Vagina (tissue), 2 donors: ENCODE measurements at regions not wholly inside any gene's neighbourhood (a gene's known extent, or its start where the extent isn't known, plus 50 kb on each side); places are given as distances from the start of the nearest gene placed in this dataset.

Experiments used
- DNase-seq, 2 donors: peaks; one replicate each; pipeline ENCODE4 v3.0.0-alpha.2; 2017; ENCODE audit errors: extremely low spot score in 2 of 2
- H3K27ac ChIP-seq: fragments of 200-600 bp; sonication (generic); one replicate; pipeline ENCODE4 v1.5.1; 2019
- H3K27me3 ChIP-seq: fragments of 200-600 bp; sonication (generic); one replicate; pipeline ENCODE4 v1.5.1; 2019
- H3K36me3 ChIP-seq, 2 donors: fragments of 200-600 bp; sonication (generic); one replicate each; pipeline ENCODE4 v1.5.1; 2017 to 2019
- H3K4me1 ChIP-seq: fragments of 200-600 bp; sonication (generic); one replicate; pipeline ENCODE4 v1.5.1; 2019
- H3K4me3 ChIP-seq, 2 donors: fragments of 200-600 bp; sonication (generic); 1 replicate in 1 of 2; 2 replicates in 1 of 2; pipeline ENCODE4 v1.5.1; 2016 to 2019
- H3K9me3 ChIP-seq: fragments of 200-600 bp; sonication (generic); one replicate; pipeline ENCODE4 v1.5.1; 2019
- CTCF ChIP-seq, 3 experiments: fragments of 450-650 bp in 2 of 3; fragments of 200-600 bp in 1 of 3; sonication (generic) in 1 of 3; IDR thresholded peaks; one replicate each; pipeline ENCODE4 v1.5.1; 2017 to 2019; ENCODE audit warnings: antibody characterized with exemption in 3 of 3, mild to moderate bottlenecking in 2 of 3, moderate library complexity in 2 of 3
- POLR2A ChIP-seq, 2 donors: fragments of 450-650 bp; IDR thresholded peaks; one replicate each; pipeline ENCODE4 v1.6.1; 2017; ENCODE audit warnings: antibody characterized with exemption in 2 of 2, mild to moderate bottlenecking in 2 of 2, moderate library complexity in 2 of 2
- POLR2AphosphoS5 ChIP-seq, 2 donors: sonication (generic); formaldehyde crosslinking; IDR thresholded peaks; one replicate each; pipeline ENCODE4 v1.9.0; 2017; ENCODE audit warnings: antibody characterized with exemption in 2 of 2, mild to moderate bottlenecking in 2 of 2, low read depth in 1 of 2; ENCODE audit not compliant: insufficient read depth in 1 of 2
- intact Hi-C: fragments of 100-400 bp; cut with DNase I; formaldehyde crosslinking; loops from one replicate; pipeline ENCODE4 v1.15.1; 2023

DNA sequence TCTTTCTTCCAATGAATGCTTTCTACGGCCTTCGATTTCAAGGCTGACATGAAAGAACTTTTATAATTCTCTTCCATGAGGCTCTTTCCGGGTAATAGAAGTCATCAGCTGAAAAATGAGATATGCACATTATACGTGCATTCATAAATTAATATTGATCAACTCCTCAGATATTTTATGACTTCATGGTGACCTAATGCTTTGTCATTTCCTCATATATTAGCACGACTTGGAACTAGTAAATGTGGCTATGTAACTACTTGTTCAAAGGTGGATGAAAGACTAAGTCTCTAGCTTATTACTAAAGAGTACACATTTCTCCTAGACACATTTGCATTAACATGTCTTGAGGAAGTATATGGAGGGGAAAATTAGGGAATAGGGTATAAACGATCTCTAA lies 168.8 kb downstream of the HDGFL1 start:
- no peaks in the 10 kb centered on the region for H3K27me3 ChIP-seq
- no peak overlapping the region for H3K4me3 ChIP-seq
- TF ChIP-seq POLR2AphosphoS5 (IDR thresholded peaks at IDR 0.05; ENCODE audit: insufficient read depth in 1 of 2, low read depth in 1 of 2) (no peak), CTCF (IDR thresholded peaks at IDR 0.05) (no peak), POLR2A (IDR thresholded peaks at IDR 0.05) (no peak)
- no peak overlapping the region for H3K27ac ChIP-seq
- no peaks in the 10 kb centered on the region for H3K36me3 ChIP-seq
- H3K4me1 ChIP-seq = no peaks in the 10 kb centered on the region
- DNase-seq = no peak
- intact Hi-C loops = no loop called here
- H3K9me3 ChIP-seq = no peaks in the 10 kb centered on the region

DNA sequence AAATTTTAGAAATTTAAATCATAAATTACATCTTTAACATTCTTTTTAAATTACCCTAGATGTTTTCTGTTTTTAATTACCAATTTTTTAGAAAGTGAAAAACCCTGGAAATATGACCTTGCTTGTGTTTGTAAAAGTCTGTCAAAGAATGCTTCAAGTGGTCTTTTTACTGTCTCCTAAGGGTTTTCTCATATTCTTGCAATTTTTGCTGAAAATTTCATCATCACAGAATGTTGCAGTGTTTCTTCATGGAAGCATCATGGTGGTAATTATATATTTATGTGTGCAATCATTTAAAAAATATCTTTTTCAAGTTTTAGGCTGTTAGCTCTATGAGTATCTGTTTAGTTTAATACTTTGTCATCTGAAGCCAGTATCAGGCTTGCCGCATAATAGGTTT lies 178.2 kb downstream of the HDGFL1 start:
- Histone ChIP-seq H3K36me3 (no peaks in the 10 kb centered on the region), H3K27ac (no peak overlapping the region), H3K27me3 (no peaks in the 10 kb centered on the region), H3K4me3 (no peak overlapping the region), H3K4me1 (no peaks in the 10 kb centered on the region), H3K9me3 (no peaks in the 10 kb centered on the region)
- TF ChIP-seq POLR2A (IDR thresholded peaks at IDR 0.05) (no peak), POLR2AphosphoS5 (IDR thresholded peaks at IDR 0.05; ENCODE audit: insufficient read depth in 1 of 2, low read depth in 1 of 2) (no peak), CTCF (IDR thresholded peaks at IDR 0.05) (no peak)
- DNase-seq = no peak
- intact Hi-C loops = no loop called here

GRCh38 chr6:22748681-22749080 lies 179.3 kb downstream of the HDGFL1 start:
- TF ChIP-seq POLR2AphosphoS5 (IDR thresholded peaks at IDR 0.05; ENCODE audit: insufficient read depth in 1 of 2, low read depth in 1 of 2) (no peak), CTCF (IDR thresholded peaks at IDR 0.05) (no peak), POLR2A (IDR thresholded peaks at IDR 0.05) (no peak)
- Histone ChIP-seq H3K9me3 (no peaks in the 10 kb centered on the region), H3K27ac (no peak overlapping the region), H3K36me3 (no peaks in the 10 kb centered on the region), H3K27me3 (no peaks in the 10 kb centered on the region), H3K4me1 (no peaks in the 10 kb centered on the region), H3K4me3 (no peak overlapping the region)
- DNase-seq = no peak
- intact Hi-C loops = no loop called here

DNA sequence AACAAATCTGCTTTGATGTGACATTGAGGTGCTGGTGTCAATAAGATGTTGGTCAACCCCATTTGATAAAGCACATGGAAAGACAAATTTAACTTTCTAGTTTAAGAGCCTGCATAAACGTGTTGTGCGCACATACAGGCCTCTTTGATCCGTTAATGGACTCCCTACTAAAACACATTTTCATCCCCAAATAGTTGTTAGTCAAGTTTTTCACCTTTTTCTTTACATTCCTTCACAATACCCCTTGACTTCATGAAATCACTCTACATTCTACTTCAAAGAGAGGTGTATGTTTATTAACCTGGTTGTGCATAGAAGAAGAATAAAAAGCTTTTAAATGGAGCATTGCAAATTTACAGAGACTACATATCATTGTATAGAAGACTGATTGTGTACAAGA lies 180.3 kb downstream of the HDGFL1 start:
- DNase-seq = no peak
- no peak for TF ChIP-seq CTCF (IDR thresholded peaks at IDR 0.05)
- TF ChIP-seq POLR2AphosphoS5 (IDR thresholded peaks at IDR 0.05; ENCODE audit: insufficient read depth in 1 of 2, low read depth in 1 of 2) = no peak
- no peak for TF ChIP-seq POLR2A (IDR thresholded peaks at IDR 0.05)
- Histone ChIP-seq H3K36me3 (no peaks in the 10 kb centered on the region), H3K4me3 (no peak overlapping the region), H3K27me3 (no peaks in the 10 kb centered on the region), H3K27ac (no peak overlapping the region), H3K9me3 (no peaks in the 10 kb centered on the region), H3K4me1 (no peaks in the 10 kb centered on the region)
- intact Hi-C loops = no loop called here

DNA sequence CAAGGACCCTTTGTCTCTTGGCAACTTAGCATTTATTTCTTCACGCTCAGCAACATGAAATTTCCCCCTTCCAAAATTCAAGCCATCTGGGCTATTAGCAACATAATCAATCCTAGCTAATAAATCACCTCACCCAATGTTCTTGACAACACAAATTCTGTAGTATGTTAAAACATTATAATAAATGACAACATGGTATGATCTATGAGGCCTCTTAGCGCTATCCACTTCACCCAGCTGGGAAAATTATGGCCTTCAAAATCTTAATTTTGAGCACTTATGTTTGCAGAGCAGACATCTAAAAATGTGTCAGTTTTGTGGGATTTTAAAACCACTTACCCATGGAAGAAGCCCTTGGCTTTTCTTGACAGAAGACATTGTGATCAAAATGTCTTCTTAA lies 181.9 kb downstream of the HDGFL1 start:
- no peaks in the 10 kb centered on the region for H3K27me3 ChIP-seq
- no peak overlapping the region for H3K4me3 ChIP-seq
- H3K4me1 ChIP-seq = no peaks in the 10 kb centered on the region
- no peak for TF ChIP-seq CTCF (IDR thresholded peaks at IDR 0.05)
- no peak for TF ChIP-seq POLR2A (IDR thresholded peaks at IDR 0.05)
- TF ChIP-seq POLR2AphosphoS5 (IDR thresholded peaks at IDR 0.05; ENCODE audit: insufficient read depth in 1 of 2, low read depth in 1 of 2) = no peak
- H3K36me3 ChIP-seq = no peaks in the 10 kb centered on the region
- no peaks in the 10 kb centered on the region for H3K9me3 ChIP-seq
- no peak for DNase-seq
- intact Hi-C loops = no loop called here
- no peak overlapping the region for H3K27ac ChIP-seq
